HG02571 (cell line): ENCODE measurements at regions not wholly inside any gene's neighbourhood (a gene's known extent, or its start where the extent isn't known, plus 50 kb on each side); places are given as distances from the start of the nearest gene placed in this dataset.

Experiments used
- ATAC-seq: cut with Tn5 transposase; IDR thresholded peaks from one replicate; pipeline ENCODE4 v1.9.1; 2021; ENCODE audit warnings: mild to moderate bottlenecking, moderate library complexity; ENCODE audit not compliant: unreplicated experiment

DNA sequence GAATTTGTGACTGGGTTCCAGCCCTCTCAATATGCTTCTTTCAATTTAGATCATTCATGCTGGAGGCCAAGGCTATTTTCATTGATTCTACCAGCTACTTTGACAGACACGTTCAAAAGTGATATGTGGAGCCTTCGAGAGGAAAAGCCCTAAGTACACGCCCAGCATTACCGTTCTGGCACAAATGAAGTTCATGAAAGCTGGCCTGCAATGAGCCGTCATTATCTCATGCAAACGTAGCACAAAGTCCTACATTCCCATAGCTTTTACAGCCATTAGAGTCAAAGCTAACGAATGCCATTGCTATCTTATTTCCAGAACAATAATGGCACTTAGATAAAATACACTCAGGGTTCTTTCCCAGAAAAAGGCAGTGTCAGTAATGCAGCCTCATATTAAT is 1237.6 kb downstream of the EFNB2 start:
- ATAC-seq: no peak

GRCh38 chr13:105291987-105292386 is 1243.5 kb downstream of the EFNB2 start:
- no peak for ATAC-seq

DNA sequence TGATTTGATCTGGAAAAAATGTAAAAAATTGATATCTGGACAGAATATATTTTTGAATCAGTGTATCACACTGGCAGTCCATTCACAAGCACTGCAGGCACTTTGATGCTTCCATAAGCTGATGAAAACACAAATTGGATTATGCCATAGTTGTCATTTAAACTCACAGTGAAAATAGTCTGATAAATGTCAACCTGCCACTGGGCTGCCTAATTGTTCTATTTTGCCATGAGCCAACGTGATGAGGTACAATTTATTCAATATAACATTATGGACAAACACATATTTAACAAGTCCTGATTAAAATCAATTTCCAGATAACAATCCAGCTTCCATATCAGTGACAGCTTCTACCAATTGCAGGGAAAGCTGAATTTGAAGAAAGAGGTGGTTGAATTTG is 1244.9 kb downstream of the EFNB2 start:
- no peak for ATAC-seq

DNA sequence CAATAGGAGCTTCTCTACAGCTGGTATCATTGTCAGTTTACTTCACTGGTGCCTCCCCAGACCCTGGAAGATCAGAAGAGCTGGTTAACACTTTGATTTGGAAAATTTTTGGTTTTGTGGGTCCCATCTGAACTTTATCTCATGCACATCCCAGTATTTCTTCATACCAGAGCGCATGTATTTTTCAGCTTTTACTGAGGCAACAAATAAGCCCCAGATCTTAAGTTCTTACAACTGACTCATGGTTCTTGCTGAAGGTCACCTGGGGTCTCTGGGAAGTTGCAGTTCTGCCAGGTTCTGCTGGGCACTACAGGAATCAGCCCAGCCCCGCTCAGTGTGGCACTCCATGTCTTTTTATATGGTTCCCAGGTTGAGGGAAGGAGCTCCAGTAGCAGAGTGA is 1249.9 kb downstream of the EFNB2 start:
- no peak for ATAC-seq

GRCh38 chr13:105282406-105283285 is 1252.8 kb downstream of the EFNB2 start:
- no peak for ATAC-seq

DNA sequence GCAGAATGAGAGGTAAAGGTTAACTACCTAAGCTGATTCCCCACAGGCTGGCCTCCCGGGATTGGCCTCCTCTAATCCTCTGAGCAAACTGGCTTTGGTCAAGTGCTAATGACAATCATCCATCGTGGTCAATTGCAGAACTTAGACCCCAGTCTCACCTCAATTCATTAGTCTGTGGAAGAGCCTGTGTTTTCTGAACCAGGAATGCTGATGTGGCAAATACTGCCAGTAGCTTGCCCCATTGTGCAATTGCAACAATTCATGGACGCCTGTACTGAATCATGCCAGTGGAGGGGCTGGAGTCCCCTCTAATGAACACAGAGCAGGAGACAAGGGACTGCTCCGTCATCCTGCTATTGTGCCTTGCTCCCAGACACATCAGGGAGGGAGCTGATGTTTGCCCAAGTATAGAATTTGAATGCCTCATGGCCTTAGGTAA is 1256.5 kb downstream of the EFNB2 start:
- no peak for ATAC-seq

DNA sequence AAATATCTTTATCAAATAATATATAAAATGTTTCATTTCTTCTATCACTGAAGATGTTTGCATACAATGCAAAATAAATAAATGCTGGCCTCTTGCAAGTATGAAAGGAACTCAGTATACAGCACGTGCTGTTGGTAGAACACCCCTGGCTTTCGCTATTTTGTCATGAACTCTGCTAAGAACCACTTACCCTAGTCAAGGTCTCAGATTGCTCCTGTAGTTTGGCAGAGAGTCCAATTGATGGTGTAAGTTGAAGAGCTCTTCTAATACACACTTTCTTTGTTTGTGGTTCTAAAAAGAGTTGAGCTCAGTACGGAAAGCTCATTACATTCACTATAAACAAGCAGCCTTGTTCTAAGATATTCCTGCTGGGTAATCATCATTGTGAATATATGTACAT is 1258.9 kb downstream of the EFNB2 start:
- no peak for ATAC-seq

DNA sequence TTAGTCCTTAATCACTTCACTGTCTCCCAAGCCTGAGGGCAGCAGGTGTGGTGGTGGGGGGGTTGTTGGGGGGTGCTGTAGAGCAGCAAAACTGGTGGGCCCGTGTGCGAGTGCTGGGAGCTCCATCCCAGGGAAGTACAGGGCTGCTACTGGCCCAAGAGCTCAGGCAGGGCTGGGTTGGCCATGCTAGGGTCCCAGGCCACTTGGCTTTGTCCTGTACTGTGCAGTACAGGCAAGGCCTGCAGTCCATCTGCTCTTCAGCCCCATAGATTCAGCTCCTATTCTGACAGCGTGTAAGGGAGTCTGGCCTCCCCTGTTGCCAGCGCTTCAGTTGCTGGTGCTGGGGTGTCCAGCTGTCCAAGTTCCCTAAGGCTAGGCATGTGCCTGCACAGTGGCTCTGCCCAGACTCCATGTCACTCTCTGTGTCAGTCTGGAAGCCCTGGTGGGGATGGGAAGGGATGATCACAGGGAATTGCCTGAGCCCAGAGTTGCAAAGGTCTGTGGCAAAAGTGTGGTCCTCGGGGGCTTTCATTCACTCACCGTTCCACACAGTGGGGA is 1261.7 kb downstream of the EFNB2 start:
- no peak for ATAC-seq

- no peak for ATAC-seq
These were observed 1262.5 kb downstream of the EFNB2 start for GRCh38 chr13:105272660-105273631.

GRCh38 chr13:105266615-105267014 is 1268.8 kb downstream of the EFNB2 start:
- ATAC-seq: no peak

GRCh38 chr13:105262579-105262978 is 1272.9 kb downstream of the EFNB2 start:
- no peak for ATAC-seq

- ATAC-seq: no peak
These were observed 1276.0 kb downstream of the EFNB2 start for GRCh38 chr13:105259426-105259825.

DNA sequence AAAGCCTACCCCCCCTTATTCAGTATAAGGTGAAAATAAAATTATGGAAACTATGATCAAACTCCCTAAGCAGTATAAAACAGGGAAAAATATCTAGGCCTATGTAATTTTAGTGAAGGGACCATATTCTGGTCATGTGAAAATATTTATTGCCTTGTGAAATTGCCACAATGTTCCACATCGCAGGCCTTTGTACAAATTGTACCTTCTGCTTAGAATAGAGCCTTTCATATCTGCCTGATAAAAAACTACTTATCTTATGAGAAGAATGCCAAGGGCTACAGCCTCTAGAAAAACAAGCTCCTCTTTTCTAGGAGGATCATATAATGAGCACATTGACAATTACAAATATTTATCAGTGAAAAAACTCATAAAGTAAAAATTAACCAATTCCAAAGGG is 1280.0 kb downstream of the EFNB2 start:
- ATAC-seq: no peak

- no peak for ATAC-seq
These were observed 1284.2 kb downstream of the EFNB2 start for GRCh38 chr13:105251293-105251692.

DNA sequence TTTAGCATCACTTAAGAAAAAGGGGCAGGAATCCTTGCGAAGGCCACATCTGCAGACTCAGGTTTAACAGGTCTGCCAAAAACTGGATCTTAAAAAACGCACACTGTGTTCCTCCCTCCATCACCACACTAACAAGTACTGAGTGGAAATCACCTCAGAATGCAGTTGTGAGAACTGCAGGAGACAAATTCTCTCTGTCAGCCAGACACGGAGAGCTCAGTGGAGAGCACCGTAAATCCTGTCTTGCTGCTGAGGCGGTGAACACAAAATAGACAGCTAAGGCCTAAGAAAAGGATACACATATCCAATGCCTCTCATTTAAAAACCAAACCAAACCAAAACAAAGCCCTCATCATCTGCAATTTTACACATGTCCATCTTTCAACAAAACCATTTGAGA is 1287.6 kb downstream of the EFNB2 start:
- ATAC-seq: no peak

DNA sequence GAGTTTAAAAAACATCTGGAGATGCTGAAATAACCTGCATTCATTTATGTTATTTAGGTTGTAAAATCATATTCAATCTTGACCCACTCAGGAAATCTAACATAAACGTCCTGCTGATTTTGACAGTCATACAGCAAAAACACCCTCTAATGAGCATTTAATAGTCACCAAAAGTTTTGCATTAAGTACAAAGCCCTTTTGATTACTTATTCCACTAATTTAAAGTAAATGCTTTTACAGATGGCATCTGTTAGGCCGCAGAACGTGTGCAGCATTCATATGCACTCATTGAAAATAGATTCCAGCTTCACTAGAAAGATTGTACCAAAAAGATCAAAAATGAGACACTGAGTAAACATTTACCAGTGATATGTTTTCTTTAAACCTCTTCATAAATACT is 1295.1 kb downstream of the EFNB2 start:
- no peak for ATAC-seq

GRCh38 chr13:105232439-105232838 is 1303.0 kb downstream of the EFNB2 start:
- no peak for ATAC-seq

DNA sequence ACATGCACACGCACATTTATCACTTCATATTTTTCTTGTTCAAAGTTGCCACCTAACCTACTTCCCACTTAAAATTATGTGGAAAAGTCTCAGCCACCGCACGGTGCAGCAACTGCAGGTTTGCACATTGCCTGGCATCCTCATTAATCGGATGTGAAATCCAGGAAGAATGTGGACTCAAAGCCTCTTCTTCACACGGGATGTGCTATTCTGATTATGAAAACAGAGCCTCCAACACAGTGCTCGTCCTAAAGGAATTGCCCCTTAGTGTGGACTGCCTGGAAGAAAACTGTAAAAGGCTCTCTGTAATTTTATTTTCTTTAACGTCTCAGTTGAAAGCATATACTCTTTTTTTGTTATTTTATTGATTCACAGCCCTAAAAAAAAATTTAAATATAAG is 1303.5 kb downstream of the EFNB2 start:
- ATAC-seq: no peak

DNA sequence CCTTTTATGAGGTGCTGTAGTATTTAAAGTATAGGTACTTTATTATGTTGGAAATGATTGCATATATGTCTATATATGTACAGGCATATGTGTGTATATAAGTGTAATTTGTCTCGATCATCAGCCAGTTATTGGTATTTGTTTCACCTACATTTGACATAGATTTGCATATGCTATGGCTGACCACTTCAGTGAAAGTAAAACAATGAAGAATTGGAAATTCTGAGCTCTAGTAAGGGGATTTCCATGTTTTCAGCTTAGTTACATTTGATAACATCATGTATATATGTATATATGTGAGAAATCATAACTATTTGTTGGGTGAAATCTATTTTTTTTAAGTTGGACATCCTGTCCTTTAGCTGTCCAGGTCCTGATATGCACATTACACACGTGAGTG is 1303.9 kb downstream of the EFNB2 start:
- no peak for ATAC-seq

- no peak for ATAC-seq
These were observed 1314.6 kb downstream of the EFNB2 start for GRCh38 chr13:105220881-105221280.

GRCh38 chr13:105220063-105220462 is 1315.4 kb downstream of the EFNB2 start:
- ATAC-seq: no peak
